K562 (cell line): ENCODE measurements at regions not wholly inside any gene's neighbourhood (a gene's known extent, or its start where the extent isn't known, plus 50 kb on each side); places are given as distances from the start of the nearest gene placed in this dataset.

Experiments used
- ATAC-seq: fragments of 200-7000 bp; cut with Tn5 transposase; 3 replicates; pipeline ENCODE4 v1.9.1; 2020; ENCODE audit warnings: moderate library complexity
- BruUV-seq: library from RNA; stranded (reverse); fragments of 400-500 nt; replicated peaks from 2 replicates; lab custom pipeline; 2021; lab: Mats Ljungman, UMichigan
- CTCF ChIA-PET: fragments of 300-600 bp; formaldehyde crosslinking; extraction: SDS; loops from one replicate; lab custom pipeline; 2021; ENCODE audit warnings: low intra/inter-chr PET ratio; lab: Yijun Ruan, JAX
- POLR2A ChIA-PET: fragments of 300-600, 350-650 bp; sonication (Branson Sonifier 250); formaldehyde crosslinking; extraction: SDS; loops from one replicate; lab custom pipeline; 2021; ENCODE audit warnings: antibody characterized with exemption, inconsistent platforms; lab: Yijun Ruan, JAX
- DNase-seq, 4 experiments: peaks; one replicate each; pipeline versions ENCODE4 v3.0.0 to v3.0.0-alpha.2; 2011 to 2018; ENCODE audit warnings: low spot score in 3 of 4, mixed read lengths in 3 of 4; ENCODE audit errors: extremely low read depth in 1 of 4
- FAIRE-seq: peaks from 2 replicates; lab custom pipeline; 2011; peaks lifted over from hg19 to GRCh38; lab: Jason Lieb, UNC
- H2AFZ ChIP-seq: 2 replicates; pipeline ENCODE4 v1.6.0; 2011; ENCODE audit warnings: low read depth, low read length, control low read depth, inconsistent platforms
- H3K27ac ChIP-seq: fragments of 200-600 bp; 3 replicates; pipeline ENCODE4 v1.8.0; 2011; ENCODE audit warnings: low read depth, mild to moderate bottlenecking, control low read depth, inconsistent platforms, low read length, moderate library complexity, mixed read lengths; ENCODE audit errors: extremely low read depth
- H3K27me3 ChIP-seq, 2 experiments: fragments of 300-600 bp in 1 of 2; 2 replicates in 1 of 2; 3 replicates in 1 of 2; pipeline versions ENCODE4 v1.6.0 to v1.8.0; 2011; ENCODE audit warnings: inconsistent platforms in 2 of 2, low read length in 2 of 2, mild to moderate bottlenecking in 1 of 2, mixed read lengths in 1 of 2, moderate library complexity in 1 of 2; ENCODE audit not compliant: control insufficient read depth in 2 of 2, insufficient read depth in 2 of 2
- H3K36me3 ChIP-seq: fragments of 300-600 bp; 3 replicates; pipeline ENCODE4 v1.8.0; 2011; ENCODE audit warnings: mild to moderate bottlenecking, low read length, inconsistent platforms; ENCODE audit not compliant: control insufficient read depth, insufficient read depth
- H3K4me1 ChIP-seq, 2 experiments: fragments of 200-600 bp in 1 of 2; replicated peaks in 1 of 2; 2 replicates in 1 of 2; 3 replicates in 1 of 2; pipeline versions ENCODE4 v1.5.1 to v1.8.0; 2011; ENCODE audit warnings: inconsistent platforms in 2 of 2, low read length in 2 of 2, mild to moderate bottlenecking in 1 of 2, mixed read lengths in 1 of 2, moderate library complexity in 1 of 2; ENCODE audit not compliant: control insufficient read depth in 2 of 2, insufficient read depth in 2 of 2
- H3K4me2 ChIP-seq: 2 replicates; pipeline ENCODE4 v1.6.1; 2011; ENCODE audit warnings: low read length, control low read depth, inconsistent platforms, mixed read lengths; ENCODE audit not compliant: insufficient read depth
- H3K4me3 ChIP-seq: fragments of 200-600 bp; sonication (generic), shearing (Covaris generic); 2 replicates; pipeline ENCODE4 v1.5.1; 2016; ENCODE audit warnings: control low read depth, inconsistent platforms
- H3K79me2 ChIP-seq: fragments of 200-600 bp; 3 replicates; pipeline ENCODE4 v1.8.0; 2011; ENCODE audit warnings: low read length, inconsistent platforms; ENCODE audit not compliant: control insufficient read depth, insufficient read depth
- H3K9ac ChIP-seq, 2 experiments: 2 replicates each; pipeline versions ENCODE4 v1.6.0 to v1.6.1; 2011; ENCODE audit warnings: low read depth in 2 of 2, low read length in 2 of 2, control low read depth in 1 of 2, inconsistent platforms in 1 of 2, mild to moderate bottlenecking in 1 of 2, mixed read lengths in 1 of 2; ENCODE audit not compliant: insufficient read depth in 1 of 2
- H3K9me1 ChIP-seq: one replicate; pipeline ENCODE4 v1.6.0; 2011; ENCODE audit warnings: inconsistent platforms, mild to moderate bottlenecking, low read length, moderate library complexity; ENCODE audit not compliant: control insufficient read depth, insufficient read depth
- H3K9me3 ChIP-seq: replicated peaks from 2 replicates; pipeline ENCODE4 v1.5.1; 2011; ENCODE audit warnings: low read depth, low read length, inconsistent platforms; ENCODE audit not compliant: control insufficient read depth, insufficient read depth
- H4K20me1 ChIP-seq: replicated peaks from 2 replicates; pipeline ENCODE4 v1.6.1; 2011; ENCODE audit warnings: low read length, inconsistent platforms, mixed read lengths; ENCODE audit not compliant: control insufficient read depth, insufficient read depth
- BHLHE40 ChIP-seq: IDR thresholded peaks from 2 replicates; pipeline ENCODE4 v1.6.1; 2011; ENCODE audit warnings: low read length, improper control_type of control experiment
- CGGBP1 ChIP-seq: fragments of 250-450 bp; sonication (Bioruptor Pico); IDR thresholded peaks from 2 replicates; pipeline ENCODE4 v1.9.0; 2021; ENCODE audit warnings: mild to moderate bottlenecking
- COPS2 ChIP-seq: fragments of 450-650 bp; conservative IDR thresholded peaks from 2 replicates; pipeline ENCODE4 v1.6.1; 2016; ENCODE audit warnings: mild to moderate bottlenecking, moderate library complexity
- CTCF ChIP-seq, 3 experiments: IDR thresholded peaks in 2 of 3; conservative IDR thresholded peaks in 1 of 3; 2 replicates each; pipeline ENCODE4 v1.5.1; 2011 to 2012; ENCODE audit warnings: low read length in 3 of 3, mild to moderate bottlenecking in 3 of 3, control low read depth in 2 of 3, improper control_type of control experiment in 1 of 3, inconsistent platforms in 1 of 3, low read depth in 1 of 3, mixed read lengths in 1 of 3, moderate library complexity in 1 of 3; ENCODE audit not compliant: insufficient read depth in 2 of 3
- DNMT1 ChIP-seq: fragments of 450-650 bp; IDR thresholded peaks from 2 replicates; pipeline ENCODE4 v1.6.1; 2016; ENCODE audit warnings: antibody characterized with exemption, mild to moderate bottlenecking
- E2F6 ChIP-seq, 2 experiments: IDR thresholded peaks; 2 replicates each; pipeline ENCODE4 v1.6.1; 2011; ENCODE audit warnings: borderline replicate concordance in 1 of 2, control low read depth in 1 of 2, low read depth in 1 of 2, low read length in 1 of 2, mild to moderate bottlenecking in 1 of 2, mixed read lengths in 1 of 2, moderate library complexity in 1 of 2; ENCODE audit not compliant: insufficient read depth in 1 of 2, insufficient read length in 1 of 2, poor library complexity in 1 of 2, severe bottlenecking in 1 of 2; ENCODE audit errors: extremely low read depth in 1 of 2
- FOXP4 ChIP-seq: sonication (generic); formaldehyde crosslinking; IDR thresholded peaks from 2 replicates; pipeline ENCODE4 v1.8.0; 2022; ENCODE audit warnings: mild to moderate bottlenecking, missing genetic modification reagents, borderline replicate concordance
- POLR2B ChIP-seq: fragments of 450-650 bp; IDR thresholded peaks from 2 replicates; pipeline ENCODE4 v1.6.1; 2018; ENCODE audit warnings: low read depth; ENCODE audit not compliant: partially characterized antibody
- RB1 ChIP-seq: fragments of 450-650 bp; IDR thresholded peaks from 2 replicates; pipeline ENCODE4 v1.6.1; 2017; ENCODE audit warnings: low read depth, mild to moderate bottlenecking
- ZHX1 ChIP-seq: fragments of 150-350 bp; conservative IDR thresholded peaks from 2 replicates; pipeline ENCODE4 v1.6.1; 2014; ENCODE audit warnings: low read length
- ZNF23 ChIP-seq: fragments of 250-450 bp; sonication (Bioruptor Pico); IDR thresholded peaks from 2 replicates; pipeline ENCODE4 v1.4.0; 2020; ENCODE audit warnings: mild to moderate bottlenecking
- ZNF24 ChIP-seq: fragments of 450-650 bp; IDR thresholded peaks from 2 replicates; pipeline ENCODE4 v1.6.1; 2016
- ZNF668 ChIP-seq: fragments of 250-450 bp; sonication (Bioruptor Pico); IDR thresholded peaks from 2 replicates; pipeline ENCODE4 v1.8.0; 2022; ENCODE audit warnings: mild to moderate bottlenecking, inconsistent platforms
- WGBS: fragments of 100-300 bp; shearing (Covaris generic); methylation state at CpG from one replicate; pipeline ENCODE4 v1.1.6; 2016; ENCODE audit warnings: low coverage, mixed read lengths; ENCODE audit not compliant: insufficient coverage; ENCODE audit errors: missing lambda C conversion rate; 5-methylcytosine and 5-hydroxymethylcytosine counted together
- in situ Hi-C: fragments of 300-500 bp; cut with MboI; formaldehyde crosslinking; loops from 4 replicates; pipeline ENCODE4 v1.15.0; 2018; ENCODE audit warnings: inconsistent platforms, mixed read lengths
- intact Hi-C: fragments of 100-400 bp; cut with micrococcal nuclease; formaldehyde crosslinking; loops from 2 replicates; pipeline ENCODE4 v1.14.2; 2022

- TF ChIP-seq CGGBP1 (CRISPR knock-in tag) (no peak), CTCF (IDR thresholded peaks at IDR 0.05 in 2 of 3, conservative IDR thresholded peaks at IDR 0.05 in 1 of 3; ENCODE audit: insufficient read depth in 2 of 3, low read depth in 1 of 3, low read length in 3 of 3) (peak in 2 of 3 experiments; percentile 43 to 60; a peak in 4 of 6 replicates), COPS2 (no peak)
Observed at GRCh38 chr18:29874519-29875098, 1167.9 kb downstream of the DSC3 start (continued).

GRCh38 chr18:29873211-29873610, 1169.3 kb downstream of the DSC3 start:
- no peaks in the 10 kb centered on the region for H3K9me3 ChIP-seq
- H3K4me3 ChIP-seq: no peak overlapping the region
- FAIRE-seq (no peak), ATAC-seq (no peak), DNase-seq (no peak)
- no peaks in the 10 kb centered on the region for H4K20me1 ChIP-seq
- H3K36me3 ChIP-seq: no peaks in the 10 kb centered on the region
- CTCF ChIA-PET: no interaction called here
- H3K9me1 ChIP-seq: no peaks in the 10 kb centered on the region
- no TSS peak for BruUV-seq
- H3K27me3 ChIP-seq: no peaks in the 10 kb centered on the region
- in situ Hi-C loops: no loop called here
- no peaks in the 10 kb centered on the region for H3K4me1 ChIP-seq
- H3K27ac ChIP-seq: no peak overlapping the region
- H3K9ac ChIP-seq: no peak overlapping the region
- WGBS: under 1% methylated on average over 8 of the region's 8 CpGs
- H3K79me2 ChIP-seq: no peaks in the 10 kb centered on the region
- H3K4me2 ChIP-seq: no peak overlapping the region
- no peak overlapping the region for H2AFZ ChIP-seq
- POLR2A ChIA-PET: no interaction called here
- intact Hi-C loops: loop anchor here (5.0 kb wide), 1 partner anchor 399 kb away; no protein-coding TSS in a partner anchor
- no peak for TF ChIP-seq DNMT1
- TF ChIP-seq ZHX1: no peak
- TF ChIP-seq ZNF668: no peak
- TF ChIP-seq POLR2B: no peak
- no peak for TF ChIP-seq FOXP4 (CRISPR knock-in tag)
- no peak for TF ChIP-seq ZNF24
- no peak for TF ChIP-seq E2F6 (IDR thresholded peaks at IDR 0.05; ENCODE audit: borderline replicate concordance in 1 of 2, extremely low read depth in 1 of 2, insufficient read depth in 1 of 2, insufficient read length in 1 of 2, low read depth in 1 of 2, low read length in 1 of 2, poor library complexity in 1 of 2, severe bottlenecking in 1 of 2)
- no peak for TF ChIP-seq BHLHE40
- TF ChIP-seq RB1: no peak
- no peak for TF ChIP-seq ZNF23 (CRISPR knock-in tag)
